ENCODE measurements at regions not wholly inside any gene's neighbourhood (a gene's known extent, or its start where the extent isn't known, plus 50 kb on each side); places are given as distances from the start of the nearest gene placed in this dataset.

DNA sequence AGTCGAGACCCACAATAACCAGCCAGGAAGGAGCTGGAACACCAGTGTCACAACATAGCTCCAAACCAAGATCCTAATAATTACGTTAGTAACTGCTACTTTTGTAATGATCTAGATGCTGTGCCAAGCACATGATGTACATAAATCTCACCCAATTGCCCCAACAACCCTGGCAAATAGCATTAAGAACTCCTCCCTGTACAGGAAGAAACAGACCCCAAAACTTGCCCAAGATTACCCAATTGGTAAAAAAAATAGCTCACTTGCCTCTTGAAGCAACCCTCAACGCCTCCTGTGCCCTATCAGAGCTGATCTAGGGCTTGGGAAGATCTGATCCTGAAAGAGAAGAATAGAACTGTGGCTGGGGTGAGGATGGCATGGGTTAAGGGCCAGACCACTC is 628.7 kb upstream of the AUTS2 start:
- H3K27ac ChIP-seq (ENCODE audit: low read depth, low read length): no peak overlapping the region
- no peaks in the 10 kb centered on the region for H4K20me1 ChIP-seq (ENCODE audit: control insufficient read depth, insufficient read depth, low read depth, low read length)
- no peaks in the 10 kb centered on the region for H3K79me2 ChIP-seq (ENCODE audit: control insufficient read depth, low read length)
- H3K4me1 ChIP-seq (ENCODE audit: control insufficient read depth, low read length): no peaks in the 10 kb centered on the region
- H3K36me3 ChIP-seq (ENCODE audit: control insufficient read depth, low read length): no peaks in the 10 kb centered on the region
- TF ChIP-seq, protein P1, sequence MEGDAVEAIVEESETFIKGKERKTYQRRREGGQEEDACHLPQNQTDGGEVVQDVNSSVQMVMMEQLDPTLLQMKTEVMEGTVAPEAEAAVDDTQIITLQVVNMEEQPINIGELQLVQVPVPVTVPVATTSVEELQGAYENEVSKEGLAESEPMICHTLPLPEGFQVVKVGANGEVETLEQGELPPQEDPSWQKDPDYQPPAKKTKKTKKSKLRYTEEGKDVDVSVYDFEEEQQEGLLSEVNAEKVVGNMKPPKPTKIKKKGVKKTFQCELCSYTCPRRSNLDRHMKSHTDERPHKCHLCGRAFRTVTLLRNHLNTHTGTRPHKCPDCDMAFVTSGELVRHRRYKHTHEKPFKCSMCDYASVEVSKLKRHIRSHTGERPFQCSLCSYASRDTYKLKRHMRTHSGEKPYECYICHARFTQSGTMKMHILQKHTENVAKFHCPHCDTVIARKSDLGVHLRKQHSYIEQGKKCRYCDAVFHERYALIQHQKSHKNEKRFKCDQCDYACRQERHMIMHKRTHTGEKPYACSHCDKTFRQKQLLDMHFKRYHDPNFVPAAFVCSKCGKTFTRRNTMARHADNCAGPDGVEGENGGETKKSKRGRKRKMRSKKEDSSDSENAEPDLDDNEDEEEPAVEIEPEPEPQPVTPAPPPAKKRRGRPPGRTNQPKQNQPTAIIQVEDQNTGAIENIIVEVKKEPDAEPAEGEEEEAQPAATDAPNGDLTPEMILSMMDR (IDR thresholded peaks at IDR 0.05; ENCODE audit: low read depth, low read length, poor library complexity, severe bottlenecking): no peak
- TF ChIP-seq EZH2phosphoT487 (IDR thresholded peaks at IDR 0.05; ENCODE audit: borderline replicate concordance, low read length): no peak
- no peaks in the 10 kb centered on the region for H3K27me3 ChIP-seq (ENCODE audit: control insufficient read depth, low read length)
- H3K9me2 ChIP-seq (replicated peaks; ENCODE audit: control insufficient read depth, low read length): no peaks in the 10 kb centered on the region
- no peak overlapping the region for H3K4me2 ChIP-seq (ENCODE audit: low read length)
- no peaks in the 10 kb centered on the region for H3K9me3 ChIP-seq (ENCODE audit: control insufficient read depth, insufficient read depth, low read length)
- H3K4me3 ChIP-seq (ENCODE audit: low read length): no peak overlapping the region
- no peaks in the 10 kb centered on the region for H3F3A ChIP-seq (ENCODE audit: control insufficient read depth, insufficient read depth)

DNA sequence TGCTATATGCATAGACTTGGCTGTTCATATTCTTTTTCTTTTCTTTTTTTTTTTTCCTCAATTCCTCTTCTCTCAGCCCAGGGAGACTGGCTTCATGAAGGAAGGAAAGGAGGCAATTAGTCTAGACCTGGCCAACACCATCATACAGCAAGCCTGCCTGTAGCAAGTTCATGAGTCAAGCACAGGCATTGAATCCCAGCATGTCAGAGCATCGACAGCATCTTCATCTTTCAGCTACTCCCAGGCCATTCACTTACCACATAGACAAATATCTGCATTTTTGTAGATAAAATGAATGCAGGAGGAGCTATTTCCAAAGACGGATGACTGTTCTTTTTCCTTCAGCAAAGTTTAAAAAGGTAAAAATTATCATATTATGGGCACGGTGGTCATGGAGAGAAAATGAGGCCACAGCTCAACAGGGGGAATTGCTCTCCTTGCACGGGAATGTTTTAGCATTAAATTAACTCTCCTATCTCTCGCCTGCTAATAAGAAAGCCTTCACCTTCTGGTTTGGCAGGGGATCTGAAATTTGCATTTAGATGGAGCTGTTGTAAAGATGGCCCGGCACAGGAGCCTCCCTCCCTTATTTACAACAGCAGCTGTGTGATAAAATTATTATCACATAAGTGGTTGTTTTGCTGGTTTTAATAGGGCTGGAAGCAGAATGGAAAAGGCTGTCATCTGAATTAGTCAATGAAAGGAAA is 626.5 kb upstream of the AUTS2 start:
- H3K4me2 ChIP-seq (ENCODE audit: low read length): no peak overlapping the region
- H3K9me2 ChIP-seq (replicated peaks; ENCODE audit: control insufficient read depth, low read length): no peaks in the 10 kb centered on the region
- H4K20me1 ChIP-seq (ENCODE audit: control insufficient read depth, insufficient read depth, low read depth, low read length): no peaks in the 10 kb centered on the region
- no peak overlapping the region for H3K27ac ChIP-seq (ENCODE audit: low read depth, low read length)
- no peaks in the 10 kb centered on the region for H3K9me3 ChIP-seq (ENCODE audit: control insufficient read depth, insufficient read depth, low read length)
- no peaks in the 10 kb centered on the region for H3K4me1 ChIP-seq (ENCODE audit: control insufficient read depth, low read length)
- H3K4me3 ChIP-seq (ENCODE audit: low read length): no peak overlapping the region
- TF ChIP-seq, protein P1 (IDR thresholded peaks at IDR 0.05; ENCODE audit: low read depth, low read length, poor library complexity, severe bottlenecking): no peak
- TF ChIP-seq EZH2phosphoT487 (IDR thresholded peaks at IDR 0.05; ENCODE audit: borderline replicate concordance, low read length): no peak
- no peaks in the 10 kb centered on the region for H3K27me3 ChIP-seq (ENCODE audit: control insufficient read depth, low read length)
- no peaks in the 10 kb centered on the region for H3F3A ChIP-seq (ENCODE audit: control insufficient read depth, insufficient read depth)
- no peaks in the 10 kb centered on the region for H3K79me2 ChIP-seq (ENCODE audit: control insufficient read depth, low read length)
- H3K36me3 ChIP-seq (ENCODE audit: control insufficient read depth, low read length): no peaks in the 10 kb centered on the region

DNA sequence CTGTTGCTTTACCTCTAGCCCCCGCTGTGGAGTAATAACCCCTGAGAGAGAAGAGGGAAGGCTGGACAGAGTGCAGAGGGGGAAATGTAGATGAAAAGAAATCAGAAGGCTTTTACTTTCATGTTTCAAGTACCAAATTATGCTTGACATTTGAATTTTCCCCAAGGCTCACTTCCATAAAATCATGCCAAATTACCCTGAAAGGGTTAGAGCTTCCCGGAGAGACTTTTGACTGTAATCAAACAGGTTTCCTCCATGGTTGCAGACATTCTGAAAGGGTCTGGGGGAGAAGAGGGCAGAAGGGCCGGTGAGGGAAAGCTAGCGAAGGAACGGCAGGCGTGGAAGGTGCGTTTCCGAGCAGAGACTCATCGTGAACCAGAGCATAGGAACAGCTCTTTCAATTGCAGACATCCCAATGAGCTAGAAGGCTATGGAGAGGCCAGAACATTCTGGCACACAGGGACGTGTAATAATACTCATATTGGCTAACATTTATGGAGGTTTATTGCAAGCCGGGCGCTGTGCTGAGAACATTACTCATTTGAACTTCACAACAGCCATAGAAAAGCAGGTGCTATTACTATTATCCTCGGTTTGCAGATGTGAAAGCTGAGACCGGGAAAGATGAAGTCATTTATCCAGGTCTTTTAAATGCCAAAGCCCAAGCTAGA is 620.8 kb upstream of the AUTS2 start:
- Histone ChIP-seq H3K4me3 (ENCODE audit: low read length) (no peak overlapping the region), H3K36me3 (ENCODE audit: control insufficient read depth, low read length) (no peaks in the 10 kb centered on the region), H3K9me3 (ENCODE audit: control insufficient read depth, insufficient read depth, low read length) (0 out of 2 replicates have a peak, but pooled peaks cover 3% of the 10 kb centered on the region), H3K4me2 (ENCODE audit: low read length) (no peak overlapping the region), H3K79me2 (ENCODE audit: control insufficient read depth, low read length) (no peaks in the 10 kb centered on the region), H3K27ac (ENCODE audit: low read depth, low read length) (no peak overlapping the region), H3K9me2 (replicated peaks; ENCODE audit: control insufficient read depth, low read length) (no peaks in the 10 kb centered on the region), H4K20me1 (ENCODE audit: control insufficient read depth, insufficient read depth, low read depth, low read length) (no peaks in the 10 kb centered on the region), H3K27me3 (ENCODE audit: control insufficient read depth, low read length) (no peaks in the 10 kb centered on the region), H3K4me1 (ENCODE audit: control insufficient read depth, low read length) (no peaks in the 10 kb centered on the region), H3F3A (ENCODE audit: control insufficient read depth, insufficient read depth) (no peaks in the 10 kb centered on the region)
- TF ChIP-seq EZH2phosphoT487 (IDR thresholded peaks at IDR 0.05; ENCODE audit: borderline replicate concordance, low read length): no peak
- TF ChIP-seq, protein P1 (IDR thresholded peaks at IDR 0.05; ENCODE audit: low read depth, low read length, poor library complexity, severe bottlenecking): no peak

All from DOHH2 (cell line).